CMK (cell line): ENCODE measurements at regions not wholly inside any gene's neighbourhood (a gene's known extent, or its start where the extent isn't known, plus 50 kb on each side); places are given as distances from the start of the nearest gene placed in this dataset.

Source experiments
- DNase-seq: peaks from one replicate; pipeline ENCODE4 v3.0.0-alpha.2; 2010; ENCODE audit warnings: low read depth

DNA sequence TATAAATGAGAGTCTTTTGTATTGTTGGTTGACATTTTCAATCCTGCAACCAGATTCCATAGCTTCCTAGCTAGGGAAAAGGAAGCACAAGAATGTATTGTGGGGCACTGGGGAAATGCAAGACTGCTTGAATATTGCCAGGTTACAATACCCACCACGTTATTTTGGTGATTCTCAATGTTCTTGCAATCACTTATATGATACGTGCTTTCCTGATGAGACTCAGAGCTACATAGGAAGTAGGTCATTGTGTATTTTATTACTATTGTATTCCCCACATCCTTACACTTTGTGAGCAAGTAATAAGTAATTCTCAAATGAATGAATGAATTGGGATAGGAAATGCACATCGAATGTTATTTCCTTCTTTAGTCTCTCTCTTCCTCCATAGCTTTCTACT is 217.1 kb upstream of the CD180 start:
- no peak for DNase-seq

DNA sequence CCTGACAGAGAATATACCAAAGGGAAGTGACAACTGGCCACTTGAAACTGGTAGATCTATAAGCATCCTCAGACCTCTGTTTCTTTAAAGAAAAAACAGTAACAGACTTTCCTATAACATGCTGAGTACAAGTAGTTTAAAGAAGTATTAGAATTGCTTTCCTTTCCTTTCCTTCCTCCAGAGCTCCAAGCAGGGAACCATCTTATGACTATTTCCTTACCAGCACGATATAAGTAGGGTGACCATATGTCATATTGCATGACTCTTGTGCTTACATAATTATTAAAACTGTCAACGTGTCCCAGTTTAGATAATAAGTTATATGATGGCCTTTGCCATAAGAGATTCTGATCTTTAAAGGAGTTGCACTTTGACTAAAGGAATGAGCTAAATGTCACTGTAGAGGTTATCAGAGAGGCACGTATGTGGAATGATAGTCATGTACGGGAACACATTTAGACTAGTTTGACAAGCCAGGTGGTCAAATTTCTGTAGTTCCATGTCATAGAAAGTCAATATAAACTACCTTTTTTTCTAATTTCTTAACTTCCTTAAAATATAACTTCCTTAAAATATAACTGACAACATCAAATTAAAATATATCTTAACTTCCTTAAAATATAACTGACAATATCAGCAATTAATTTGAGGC is 212.7 kb upstream of the CD180 start:
- no peak for DNase-seq

DNA sequence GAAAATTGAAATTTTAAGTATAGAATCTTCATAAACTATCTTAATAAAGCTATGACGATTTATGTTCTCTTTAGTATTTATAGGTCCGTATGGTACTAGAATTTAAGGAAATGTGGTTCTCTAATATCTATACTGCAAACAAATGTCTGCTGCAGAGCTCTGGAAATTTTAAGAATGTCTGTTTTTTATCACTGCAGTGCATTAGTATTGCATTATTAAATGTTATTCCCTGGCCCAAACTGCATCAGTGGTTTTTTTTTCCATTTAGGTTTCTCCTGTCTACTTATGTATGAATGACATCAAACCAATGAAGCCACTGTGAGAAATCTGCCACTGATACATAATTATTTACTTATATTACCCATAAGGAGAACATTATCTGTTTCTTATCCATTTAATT is 211.4 kb upstream of the CD180 start:
- DNase-seq: no peak

DNA sequence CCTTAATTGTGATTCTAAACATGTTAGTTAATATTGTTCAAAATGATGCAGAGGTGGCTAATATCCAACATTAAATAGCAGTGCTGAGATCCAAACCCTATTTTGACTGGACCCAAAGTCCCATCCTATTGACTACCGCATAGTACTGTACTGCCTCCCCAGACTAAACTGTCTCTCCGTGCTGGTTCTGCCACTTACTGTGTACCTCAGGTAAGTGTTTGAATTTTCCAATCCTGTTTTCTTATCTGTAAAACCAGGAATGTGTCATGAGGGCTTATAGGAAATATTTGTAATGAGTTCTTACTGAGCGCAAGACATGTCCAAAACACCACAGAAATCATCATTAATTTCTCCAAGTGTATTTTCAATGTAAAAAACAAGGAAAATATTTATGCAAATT is 209.2 kb upstream of the CD180 start:
- DNase-seq: no peak

DNA sequence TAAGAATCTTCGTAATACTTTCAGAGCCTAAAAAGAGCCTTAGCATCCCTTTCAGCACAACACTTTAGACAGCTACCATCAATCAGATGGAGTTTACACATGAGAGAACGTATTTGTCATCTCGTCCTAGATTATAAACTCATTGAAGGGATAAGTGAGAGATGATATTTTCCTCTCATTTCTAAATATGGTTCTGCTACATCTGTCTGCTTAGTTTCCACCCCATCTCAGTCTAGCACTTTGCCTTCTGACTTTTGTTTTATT is 208.4 kb upstream of the CD180 start:
- DNase-seq: no peak

DNA sequence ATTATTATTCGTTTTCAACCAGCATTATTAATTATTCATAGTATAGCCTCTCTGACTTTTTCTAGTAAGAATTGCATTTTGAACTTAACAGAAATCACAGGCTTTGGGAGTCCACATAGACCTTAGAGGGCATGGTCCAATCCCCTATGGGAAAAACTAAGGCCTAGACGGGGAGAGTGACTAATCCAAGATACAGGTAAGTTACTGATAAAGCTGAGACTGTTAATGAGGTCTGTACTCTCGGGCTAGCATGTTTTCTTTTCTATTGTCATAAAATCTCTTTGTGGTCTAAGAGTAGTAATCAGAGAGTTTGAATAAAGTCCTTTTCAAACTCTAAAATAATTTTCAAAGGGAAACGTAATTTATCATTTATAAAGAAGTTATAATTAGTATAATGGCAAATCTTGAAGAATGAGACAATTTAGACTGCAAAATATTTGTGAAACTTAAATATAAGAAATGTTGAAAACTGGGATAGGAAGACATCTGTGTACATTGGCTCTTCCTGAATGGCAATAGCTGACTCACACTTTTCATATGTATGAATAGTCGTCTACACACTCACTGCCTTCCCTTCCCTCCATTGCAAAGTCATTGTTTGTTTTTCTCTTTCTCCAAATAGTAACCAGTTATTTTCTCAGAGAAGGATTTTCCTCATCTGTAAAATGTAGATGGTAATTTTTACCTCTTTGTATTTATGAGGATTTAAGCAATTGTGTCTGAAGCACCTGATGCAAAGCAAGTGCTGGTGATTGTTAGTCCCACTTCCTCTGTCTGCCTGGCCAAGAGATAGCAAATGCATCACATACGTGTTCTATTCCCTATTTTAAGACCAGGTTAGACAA is 207.9 kb upstream of the CD180 start:
- no peak for DNase-seq

DNA sequence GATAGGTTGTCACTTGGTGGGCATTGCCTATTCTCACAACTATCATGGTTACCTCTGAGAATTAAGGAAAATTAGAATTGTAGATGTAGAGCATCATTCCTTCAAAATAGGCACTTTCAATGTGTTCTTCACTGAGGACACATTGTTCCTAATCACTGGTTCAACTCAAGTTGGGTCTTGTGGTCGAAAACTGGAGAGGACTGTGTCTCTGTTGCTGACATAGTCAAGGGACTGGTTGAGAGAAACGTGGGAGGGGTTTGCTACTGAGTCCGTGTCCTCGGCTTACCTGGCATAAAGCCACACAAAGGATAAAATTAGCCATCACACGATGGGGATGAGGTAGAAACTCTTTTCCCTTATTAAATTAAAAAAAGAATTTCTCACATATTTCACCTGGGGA is 205.9 kb upstream of the CD180 start:
- DNase-seq: no peak

DNA sequence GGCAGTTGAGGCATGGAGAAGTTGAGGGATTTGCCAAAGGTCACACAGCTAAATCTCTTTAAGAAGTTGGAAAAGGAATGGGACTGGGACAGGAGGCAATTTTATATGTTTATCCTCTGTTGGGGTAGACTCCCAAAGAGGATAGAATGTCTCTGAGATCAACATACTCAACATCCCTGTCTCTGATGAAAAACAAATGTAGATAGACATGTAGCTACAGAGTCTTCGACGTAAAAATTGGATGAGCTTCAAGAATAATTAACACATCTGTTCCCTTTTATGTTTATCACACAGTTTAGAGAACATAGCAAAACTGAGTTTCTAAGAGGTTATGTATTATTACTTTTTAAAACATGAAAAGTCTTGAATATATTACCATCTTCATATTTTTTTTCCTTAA is 204.6 kb upstream of the CD180 start:
- DNase-seq: no peak

DNA sequence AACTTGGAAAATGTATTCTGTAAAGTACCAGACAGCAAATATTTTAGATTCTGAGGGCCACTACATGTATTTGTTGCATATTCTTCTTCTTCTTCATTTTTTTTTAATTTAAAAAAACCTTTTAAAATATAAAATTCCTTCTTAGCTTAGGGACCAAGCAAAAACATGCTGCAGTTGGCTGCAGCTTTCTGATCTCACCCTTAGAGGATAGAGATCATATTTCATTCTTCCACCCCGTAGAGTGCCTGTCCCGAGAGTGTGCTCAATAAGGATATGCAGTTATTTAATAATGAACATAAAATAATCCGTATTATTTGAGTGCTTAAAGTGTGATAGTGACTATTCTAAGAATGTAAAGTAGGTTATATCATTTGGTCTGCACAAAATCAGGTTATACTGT is 204.2 kb upstream of the CD180 start:
- DNase-seq: no peak

DNA sequence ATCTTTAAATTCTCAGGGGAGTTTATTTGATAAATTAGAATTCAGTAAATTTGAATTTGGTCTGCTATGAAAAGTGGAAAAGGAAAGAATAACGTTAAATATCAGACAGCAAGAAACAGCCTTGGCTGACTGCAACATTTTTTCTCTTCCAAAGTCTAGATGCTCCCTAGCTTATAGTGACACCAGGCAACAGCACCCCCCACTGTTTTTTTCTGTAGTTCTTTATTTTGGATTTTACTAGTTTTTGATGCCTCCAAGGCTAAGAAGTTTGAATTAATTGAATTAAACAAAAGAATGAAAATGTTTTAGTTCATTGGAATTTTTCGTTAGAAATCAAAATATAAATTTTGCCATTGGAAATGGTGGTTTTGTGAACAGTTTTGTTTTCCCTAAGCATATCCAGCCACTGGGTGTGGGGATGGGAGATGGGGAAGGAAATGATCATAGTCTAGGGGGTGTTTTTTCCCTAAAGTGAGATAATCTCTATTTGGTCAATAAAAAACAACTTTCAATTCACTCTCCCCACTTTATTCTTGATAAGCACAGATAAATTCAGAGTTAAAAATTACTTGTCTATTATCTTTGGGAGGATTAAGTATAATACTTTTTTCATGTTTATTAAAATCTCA is 199.3 kb upstream of the CD180 start:
- no peak for DNase-seq

DNA sequence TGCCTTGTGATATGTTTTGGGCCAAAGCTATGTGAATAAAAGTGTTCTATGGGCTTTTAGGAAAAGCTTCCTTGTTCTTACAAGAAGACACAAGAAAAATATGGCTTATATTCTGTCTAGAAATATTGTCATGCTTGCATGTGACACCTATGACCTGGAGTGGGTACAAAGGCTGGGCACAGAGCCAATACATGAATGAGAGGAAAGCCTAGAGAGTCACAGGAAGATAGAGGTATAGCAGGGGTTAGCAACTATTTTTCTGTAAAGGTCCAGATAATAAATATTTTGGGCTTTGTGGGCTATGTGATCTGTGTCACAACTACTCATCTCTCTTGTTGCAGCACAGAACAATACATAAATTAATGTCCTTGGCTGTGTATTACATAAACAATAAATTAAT is 196.6 kb upstream of the CD180 start:
- no peak for DNase-seq

DNA sequence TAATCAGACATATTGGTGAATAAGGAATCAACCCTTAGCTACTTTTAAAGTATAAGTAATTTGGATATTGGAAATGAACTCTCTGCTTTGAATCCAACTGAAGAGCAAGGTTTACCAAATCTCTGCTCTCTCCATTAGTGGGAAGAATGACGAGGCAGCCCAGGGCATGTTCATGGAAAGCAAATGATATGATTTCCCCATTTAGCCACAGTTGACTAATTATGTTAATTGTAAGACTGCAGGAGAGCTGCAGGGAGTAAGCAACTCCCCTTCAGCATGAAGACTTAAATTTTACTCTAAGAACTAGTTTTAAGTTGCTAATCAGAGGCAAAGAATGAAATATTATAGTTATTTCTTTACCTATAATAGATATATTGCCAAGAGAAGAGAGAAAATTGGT is 194.3 kb upstream of the CD180 start:
- DNase-seq: no peak

DNA sequence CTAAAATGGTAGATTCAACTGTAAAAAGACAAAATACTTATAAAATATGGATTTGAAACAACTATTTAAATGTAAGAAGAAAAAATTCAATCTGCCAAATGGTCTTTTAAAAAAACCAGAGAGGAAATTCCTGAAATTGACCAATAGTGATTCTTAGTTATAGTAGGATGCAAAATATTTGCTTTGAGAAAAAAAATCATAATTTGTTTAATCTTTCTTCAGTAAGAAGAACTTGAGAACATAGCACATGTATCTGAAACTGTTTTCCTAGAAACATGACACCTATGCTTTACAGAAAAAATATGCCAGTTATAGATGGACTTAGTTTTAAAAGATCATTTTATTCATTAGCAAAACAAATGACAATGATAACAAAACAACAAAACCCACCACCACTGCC is 186.9 kb upstream of the CD180 start:
- DNase-seq: no peak

DNA sequence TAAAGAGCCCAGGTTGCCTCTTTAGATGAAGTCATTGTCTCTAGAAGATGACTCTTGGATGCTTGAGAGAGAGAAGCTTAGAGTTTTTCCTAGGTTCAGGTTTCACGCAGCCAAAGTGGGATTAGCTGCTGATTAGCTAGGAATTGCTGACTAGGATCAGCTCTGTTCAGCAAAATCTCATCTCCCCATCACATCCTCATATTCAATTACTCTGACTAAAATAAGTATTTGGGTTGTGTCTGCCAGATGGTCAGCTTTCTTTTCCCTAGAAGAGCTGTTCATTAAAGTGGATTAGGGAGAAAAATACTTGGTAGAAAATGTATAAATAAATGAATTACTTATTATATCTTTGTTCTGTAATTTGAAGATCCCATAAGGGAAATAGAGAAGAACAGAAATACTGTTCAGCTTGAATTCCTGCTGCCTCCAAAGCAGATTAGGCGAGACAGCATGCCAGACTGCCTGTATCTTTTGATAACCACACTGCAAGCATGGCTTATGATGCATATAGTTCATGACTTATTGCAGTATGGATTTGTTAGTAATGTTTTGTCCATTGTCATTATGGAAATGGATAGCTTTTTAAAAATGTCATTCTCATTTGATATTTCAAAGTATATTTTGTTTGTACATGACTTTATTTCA is 184.8 kb upstream of the CD180 start:
- no peak for DNase-seq

DNA sequence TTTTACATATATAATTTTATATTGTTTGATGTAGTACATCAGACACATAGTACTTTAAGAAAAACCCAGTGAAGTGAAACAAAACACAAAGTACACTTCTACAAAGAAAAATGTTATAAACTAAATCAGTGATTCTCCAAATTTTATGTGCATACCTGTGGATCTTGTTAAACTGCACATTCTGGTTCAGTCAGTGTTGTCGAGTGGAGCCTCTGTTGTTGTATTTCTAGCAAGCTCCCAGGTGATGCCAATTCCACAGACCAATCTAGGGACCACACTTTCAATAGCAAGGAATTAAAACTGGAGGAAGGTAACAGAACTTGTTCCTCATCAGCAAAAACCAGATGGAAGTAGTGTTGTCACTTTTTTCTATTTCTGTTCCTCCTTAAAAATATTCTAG is 183.8 kb upstream of the CD180 start:
- DNase-seq: no peak

DNA sequence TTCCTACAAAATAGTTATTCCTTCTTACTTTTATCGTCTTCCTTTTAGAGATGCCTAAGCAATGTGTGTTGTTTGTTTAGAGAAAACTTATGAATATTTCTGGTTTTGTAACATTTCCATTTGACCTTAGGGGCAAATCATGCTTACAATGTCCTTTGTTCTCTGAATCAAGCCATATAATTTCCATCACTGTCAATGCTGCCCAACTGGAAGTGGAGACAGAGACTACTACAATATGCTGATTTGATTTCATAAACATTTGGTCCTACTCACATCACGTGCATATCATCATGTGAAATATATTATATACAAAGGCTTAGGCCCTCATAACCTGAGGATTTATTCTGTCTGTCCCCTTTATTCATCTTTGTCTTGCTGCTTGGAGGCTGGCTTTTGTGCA is 183.2 kb upstream of the CD180 start:
- DNase-seq: no peak

DNA sequence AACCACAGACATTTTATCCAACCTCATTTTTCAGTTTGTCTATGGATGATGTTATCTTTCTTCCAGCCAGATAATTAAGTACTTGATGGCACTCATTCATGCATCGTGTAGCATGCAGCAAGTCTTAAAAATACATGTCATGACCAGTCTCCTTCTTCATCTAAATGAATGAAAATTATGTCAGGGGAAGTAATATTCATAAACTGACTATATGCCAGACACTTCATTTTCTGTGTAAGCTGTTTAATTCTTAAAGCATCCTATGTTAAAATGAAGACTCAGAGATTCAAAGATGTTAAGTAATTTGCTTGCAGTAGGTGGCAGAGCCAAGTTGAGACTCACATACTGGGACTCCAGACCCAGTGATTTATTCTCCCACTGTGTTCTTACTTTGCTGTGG is 181.7 kb upstream of the CD180 start:
- no peak for DNase-seq

DNA sequence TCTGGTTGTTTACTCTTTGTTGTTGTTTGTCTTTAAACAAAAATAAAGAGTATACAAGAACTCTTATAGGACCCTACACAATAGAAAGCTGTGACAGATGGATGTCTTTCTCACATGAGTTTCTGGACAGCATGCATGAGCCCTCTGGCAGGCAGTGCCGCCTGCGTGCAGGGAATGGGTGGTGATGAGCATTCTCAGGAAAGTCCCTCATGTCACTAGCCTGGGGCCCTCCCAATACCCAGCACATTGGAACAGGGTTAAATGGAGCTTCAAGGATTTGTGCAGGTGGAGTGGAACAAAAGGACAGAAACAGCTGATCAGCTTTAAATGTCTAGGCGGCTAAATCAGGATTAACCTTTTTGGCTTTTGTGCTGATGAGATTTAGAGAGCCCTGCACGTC is 181.0 kb upstream of the CD180 start:
- no peak for DNase-seq

DNA sequence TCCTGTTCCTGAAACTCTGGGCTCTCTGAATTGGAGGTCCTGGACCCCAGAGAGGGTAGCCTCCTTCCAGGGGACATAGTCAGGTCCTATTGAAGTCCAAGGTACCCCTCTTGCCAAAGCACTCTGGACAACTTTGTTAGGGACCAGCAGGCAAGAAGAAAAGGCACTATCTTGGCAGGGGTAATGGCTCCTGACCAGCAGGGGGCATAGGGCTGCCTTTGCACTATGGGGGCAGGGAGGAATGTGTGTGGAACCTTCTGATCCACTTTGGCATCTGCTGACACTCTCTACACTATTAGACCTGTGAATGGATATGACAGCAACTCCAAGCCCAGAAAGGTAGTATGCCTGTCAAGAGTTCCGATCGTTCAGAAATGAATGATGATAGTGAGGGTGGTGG is 179.0 kb upstream of the CD180 start:
- DNase-seq: no peak

DNA sequence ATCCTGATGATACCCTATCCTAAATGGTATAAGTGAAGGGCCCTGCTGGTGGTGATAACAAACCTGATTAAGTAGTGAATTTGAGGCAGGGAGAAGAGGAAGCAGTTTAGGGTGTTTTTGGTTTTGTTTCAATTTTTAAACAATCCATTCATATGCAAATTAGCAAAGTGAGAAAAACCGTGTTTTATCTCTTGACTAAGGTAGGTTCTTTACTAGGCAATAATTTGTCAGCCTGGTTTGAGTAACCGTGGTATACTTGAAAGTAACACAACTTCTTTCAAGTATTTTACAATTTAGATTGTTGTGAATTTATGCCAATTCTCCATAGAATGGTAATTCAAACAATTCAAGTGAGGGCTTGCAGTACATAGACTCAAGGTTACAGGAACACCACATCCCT is 177.8 kb upstream of the CD180 start:
- DNase-seq: no peak

DNA sequence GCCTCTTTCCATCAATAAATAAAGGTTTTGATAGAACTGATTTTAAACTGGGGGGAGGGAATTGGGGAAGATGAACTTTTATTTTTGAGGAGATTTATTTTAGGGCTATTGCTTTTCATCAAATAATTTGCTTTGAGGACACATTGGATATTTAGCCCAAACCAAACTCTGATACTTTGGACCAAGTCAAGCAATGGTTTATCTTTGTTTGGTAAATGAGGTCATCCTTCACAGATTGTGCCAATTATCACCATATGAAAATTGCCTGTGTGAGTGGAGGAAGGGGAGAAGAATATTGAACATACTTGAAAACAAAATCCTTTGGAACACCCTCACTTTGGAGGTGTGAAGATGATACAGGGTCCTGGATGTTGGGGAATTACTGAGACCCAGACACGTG is 176.9 kb upstream of the CD180 start:
- DNase-seq: no peak

DNA sequence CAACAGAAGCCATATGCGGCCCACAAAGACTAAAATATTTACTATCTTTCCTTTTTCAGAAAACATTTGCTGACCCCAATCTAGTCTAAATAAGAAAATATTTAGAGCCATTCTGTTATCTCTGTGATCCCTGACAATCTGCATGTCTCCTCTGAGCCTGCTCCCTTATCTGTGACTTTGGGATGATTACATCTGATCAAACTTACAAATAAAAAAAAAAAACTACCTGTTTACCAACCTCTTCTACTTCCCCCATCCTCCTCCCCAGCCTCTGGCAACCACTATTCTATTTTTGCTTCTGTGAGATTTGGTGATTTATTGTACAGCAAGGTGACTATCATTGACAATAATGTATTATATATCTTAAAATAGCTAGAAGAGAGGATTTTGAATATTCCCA is 176.3 kb upstream of the CD180 start:
- no peak for DNase-seq

DNA sequence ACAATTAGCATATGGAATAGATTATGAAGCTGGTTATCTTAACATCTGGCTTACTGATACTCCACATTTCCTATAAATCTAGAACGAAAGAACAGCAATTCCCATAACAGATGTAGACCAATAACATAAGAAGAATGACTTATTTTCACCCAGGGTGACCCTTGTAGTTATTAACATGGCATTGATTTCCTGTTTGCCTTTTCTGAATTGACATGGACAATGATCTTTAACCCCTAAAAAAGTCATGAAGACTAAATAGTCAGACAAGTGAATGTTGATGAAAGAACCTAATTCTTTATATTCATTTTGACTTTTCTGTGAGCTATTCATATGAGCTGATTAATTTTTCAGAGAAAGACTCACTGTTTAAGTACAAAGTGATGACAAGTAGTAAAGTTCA is 175.3 kb upstream of the CD180 start:
- no peak for DNase-seq
